WTC11 (cell line): ENCODE measurements at regions not wholly inside any gene's neighbourhood (a gene's known extent, or its start where the extent isn't known, plus 50 kb on each side); places are given as distances from the start of the nearest gene placed in this dataset.
"Not testable (repeated sequence)": the region's sequence is repeated elsewhere in the genome, so short reads cannot be mapped to it uniquely, and the experiment has no call there.

Source experiments
- ATAC-seq: fragments of 200-7000 bp; cut with Tn5 transposase; 2 replicates; pipeline ENCODE4 v1.10.0; 2021; ENCODE audit warnings: mild to moderate bottlenecking, moderate library complexity
- CTCF ChIA-PET: fragments of 300-600 bp; sonication (Branson Sonifier 250); formaldehyde crosslinking; loops from one replicate; lab custom pipeline; 2021; ENCODE audit warnings: antibody characterized with exemption; lab: Charles Lee
- POLR2A ChIA-PET: fragments of 350-600 bp; sonication (Branson Sonifier 250); formaldehyde crosslinking; loops from one replicate; lab custom pipeline; 2021; ENCODE audit warnings: antibody characterized with exemption; lab: Charles Lee
- DNase-seq: peaks from one replicate; pipeline ENCODE4 v3.0.0; 2021; ENCODE audit warnings: low spot score
- H3K27ac Mint-ChIP-seq: 2 replicates; pipeline ENCODE4 v1.8.0; 2021; ENCODE audit warnings: mixed read lengths
- H3K27me3 Mint-ChIP-seq: 2 replicates; pipeline ENCODE4 v1.8.0; 2021; ENCODE audit warnings: low read depth, mild to moderate bottlenecking, moderate library complexity, mixed read lengths
- H3K36me3 Mint-ChIP-seq: 2 replicates; pipeline ENCODE4 v1.8.0; 2021; ENCODE audit warnings: mixed read lengths
- H3K4me1 Mint-ChIP-seq: 2 replicates; pipeline ENCODE4 v1.8.0; 2022; ENCODE audit warnings: mixed read lengths
- H3K4me3 Mint-ChIP-seq: 2 replicates; pipeline ENCODE4 v1.8.0; 2021; ENCODE audit warnings: mild to moderate bottlenecking, moderate library complexity, mixed read lengths
- H3K9me3 Mint-ChIP-seq: 2 replicates; pipeline ENCODE4 v1.8.0; 2021; ENCODE audit warnings: mixed read lengths
- AFF4 ChIP-seq: sonication (generic); formaldehyde crosslinking; IDR thresholded peaks from 2 replicates; pipeline ENCODE4 v1.8.1; 2023; ENCODE audit warnings: mild to moderate bottlenecking, missing genetic modification reagents, borderline replicate concordance
- AR ChIP-seq: fragments of 250-450 bp; sonication (Bioruptor Pico); IDR thresholded peaks from 2 replicates; pipeline ENCODE4 v1.9.0; 2021; ENCODE audit warnings: mild to moderate bottlenecking
- ATF1 ChIP-seq: sonication (generic); formaldehyde crosslinking; IDR thresholded peaks from 2 replicates; pipeline ENCODE4 v1.8.1; 2023; ENCODE audit warnings: mild to moderate bottlenecking, moderate library complexity, missing genetic modification reagents
- CBFB ChIP-seq: sonication (generic); formaldehyde crosslinking; IDR thresholded peaks from 2 replicates; pipeline ENCODE4 v1.8.1; 2022; ENCODE audit warnings: mild to moderate bottlenecking, low read depth, missing genetic modification reagents
- CREM ChIP-seq: sonication (generic); formaldehyde crosslinking; IDR thresholded peaks from 2 replicates; pipeline ENCODE4 v1.8.1; 2022; ENCODE audit warnings: mild to moderate bottlenecking, missing genetic modification reagents, moderate library complexity
- CTCF ChIP-seq: fragments of 200-600 bp; IDR thresholded peaks from 2 replicates; pipeline ENCODE4 v1.8.0; 2022; ENCODE audit warnings: antibody characterized with exemption
- ESRRA ChIP-seq: sonication (generic); formaldehyde crosslinking; IDR thresholded peaks from 2 replicates; pipeline ENCODE4 v1.8.1; 2022; ENCODE audit warnings: mild to moderate bottlenecking, missing genetic modification reagents, borderline replicate concordance
- FOXP1 ChIP-seq: sonication (generic); formaldehyde crosslinking; IDR thresholded peaks from 2 replicates; pipeline ENCODE4 v1.8.0; 2022; ENCODE audit warnings: missing genetic modification reagents, mild to moderate bottlenecking, moderate library complexity, borderline replicate concordance
- GABPB1 ChIP-seq: sonication (generic); formaldehyde crosslinking; IDR thresholded peaks from 2 replicates; pipeline ENCODE4 v1.8.1; 2023; ENCODE audit warnings: mild to moderate bottlenecking, missing genetic modification reagents
- JAZF1 ChIP-seq: fragments of 250-450 bp; sonication (Bioruptor Pico); IDR thresholded peaks from 2 replicates; pipeline ENCODE4 v1.9.0; 2021; ENCODE audit warnings: moderate library complexity, mild to moderate bottlenecking, inconsistent platforms
- JUN ChIP-seq: sonication (generic); formaldehyde crosslinking; IDR thresholded peaks from 2 replicates; pipeline ENCODE4 v1.8.0; 2023; ENCODE audit warnings: mild to moderate bottlenecking, missing genetic modification reagents
- NFE2L1 ChIP-seq: sonication (generic); formaldehyde crosslinking; IDR thresholded peaks from 2 replicates; pipeline ENCODE4 v1.8.1; 2023; ENCODE audit warnings: missing genetic modification reagents
- NR2C2 ChIP-seq: sonication (generic); formaldehyde crosslinking; IDR thresholded peaks from 2 replicates; pipeline ENCODE4 v1.8.0; 2022; ENCODE audit warnings: mild to moderate bottlenecking, missing genetic modification reagents
- NR3C1 ChIP-seq: sonication (generic); formaldehyde crosslinking; conservative IDR thresholded peaks from 2 replicates; pipeline ENCODE4 v1.8.1; 2023; ENCODE audit warnings: low read depth, mild to moderate bottlenecking, missing genetic modification reagents
- SP1 ChIP-seq: sonication (generic); formaldehyde crosslinking; conservative IDR thresholded peaks from 2 replicates; pipeline ENCODE4 v1.8.1; 2022; ENCODE audit warnings: missing genetic modification reagents
- ZBTB21 ChIP-seq: sonication (generic); formaldehyde crosslinking; IDR thresholded peaks from 2 replicates; pipeline ENCODE4 v1.8.1; 2023; ENCODE audit warnings: mild to moderate bottlenecking, missing genetic modification reagents, borderline replicate concordance
- ZMAT4 ChIP-seq: fragments of 250-450 bp; sonication (Bioruptor Pico); IDR thresholded peaks from 2 replicates; pipeline ENCODE4 v1.9.0; 2021; ENCODE audit warnings: mild to moderate bottlenecking
- ZNF121 ChIP-seq: sonication (generic); formaldehyde crosslinking; IDR thresholded peaks from 2 replicates; pipeline ENCODE4 v1.8.0; 2023; ENCODE audit warnings: missing genetic modification reagents
- ZNF263 ChIP-seq: sonication (generic); formaldehyde crosslinking; IDR thresholded peaks from 2 replicates; pipeline ENCODE4 v1.8.1; 2022; ENCODE audit warnings: low read depth, mild to moderate bottlenecking, moderate library complexity, missing genetic modification reagents
- ZNF281 ChIP-seq: sonication (generic); formaldehyde crosslinking; IDR thresholded peaks from 2 replicates; pipeline ENCODE4 v1.8.0; 2023; ENCODE audit warnings: mild to moderate bottlenecking, missing genetic modification reagents
- ZNF396 ChIP-seq: fragments of 250-450 bp; sonication (Bioruptor Pico); IDR thresholded peaks from 2 replicates; pipeline ENCODE4 v1.8.0; 2021; ENCODE audit warnings: mild to moderate bottlenecking, moderate library complexity, borderline replicate concordance
- ZNF671 ChIP-seq: fragments of 250-450 bp; sonication (Bioruptor Pico); IDR thresholded peaks from 2 replicates; pipeline ENCODE4 v1.8.0; 2021; ENCODE audit warnings: mild to moderate bottlenecking

- TF ChIP-seq AFF4 (no peak), JAZF1 (no peak), CBFB (CRISPR knock-in tag) (no peak), ZBTB21 (CRISPR knock-in tag) (no peak)
These were observed 441.1 kb upstream of the RORB start (continued) for GRCh38 chr9:74056023-74056422.

GRCh38 chr9:74057051-74057450, 440.1 kb upstream of the RORB start:
- POLR2A ChIA-PET, ATAC-seq, CTCF ChIA-PET, H3K4me3 Mint-ChIP-seq, DNase-seq, H3K27me3 Mint-ChIP-seq, H3K27ac Mint-ChIP-seq, H3K4me1 Mint-ChIP-seq: not testable (repeated sequence)
- peaks cover 31% of the 10 kb centered on the region for H3K9me3 Mint-ChIP-seq
- peaks cover 40% of the 10 kb centered on the region for H3K36me3 Mint-ChIP-seq

- Mint-ChIP-seq H3K36me3 (peaks cover 36% of the 10 kb centered on the region), H3K9me3 (peaks cover 17% of the 10 kb centered on the region), H3K4me1 (no peaks in the 10 kb centered on the region; the same call in 1 of the 2 replicates), H3K4me3 (no peak overlapping the region), H3K27ac (no peak overlapping the region), H3K27me3 (no peaks in the 10 kb centered on the region)
- TF ChIP-seq CREM (CRISPR knock-in tag) (no peak), ZMAT4 (no peak), SP1 (CRISPR knock-in tag) (no peak), CBFB (CRISPR knock-in tag) (no peak), ZNF263 (CRISPR knock-in tag) (no peak), NR2C2 (no peak), NFE2L1 (CRISPR knock-in tag) (no peak)
- DNase-seq (no peak), ATAC-seq (no peak)
- CTCF ChIA-PET = no interaction called here
- POLR2A ChIA-PET = no interaction called here
These were observed 432.4 kb upstream of the RORB start for GRCh38 chr9:74064702-74065101.

GRCh38 chr9:74066128-74066527, 431.0 kb upstream of the RORB start:
- ChIA-PET POLR2A (no interaction called here), CTCF (no interaction called here)
- DNase-seq = no peak
- H3K4me1 Mint-ChIP-seq = no peaks in the 10 kb centered on the region; the same call in 1 of the 2 replicates
- H3K36me3 Mint-ChIP-seq = peaks cover 36% of the 10 kb centered on the region
- no peak overlapping the region for H3K27ac Mint-ChIP-seq
- H3K27me3 Mint-ChIP-seq = no peaks in the 10 kb centered on the region
- H3K4me3 Mint-ChIP-seq = no peak overlapping the region
- H3K9me3 Mint-ChIP-seq = peaks cover 29% of the 10 kb centered on the region
- ATAC-seq = no peak
- TF ChIP-seq ESRRA (CRISPR knock-in tag) = no peak
- TF ChIP-seq FOXP1 = no peak
- TF ChIP-seq GABPB1 = no peak
- no peak for TF ChIP-seq ZNF396 (CRISPR knock-in tag)
- no peak for TF ChIP-seq ZNF121 (CRISPR knock-in tag)
- TF ChIP-seq AR (CRISPR knock-in tag) = no peak
- no peak for TF ChIP-seq NR3C1 (CRISPR knock-in tag)
- no peak for TF ChIP-seq JUN (CRISPR knock-in tag)
- TF ChIP-seq CTCF = no peak
- TF ChIP-seq ZNF671 = no peak
- TF ChIP-seq ATF1 (CRISPR knock-in tag) = no peak
- TF ChIP-seq ZNF281 (CRISPR knock-in tag) = no peak
